AG09319 (cell line): ENCODE measurements at regions not wholly inside any gene's neighbourhood (a gene's known extent, or its start where the extent isn't known, plus 50 kb on each side); places are given as distances from the start of the nearest gene placed in this dataset.

Experiments
- DNase-seq: peaks from one replicate; pipeline ENCODE4 v3.0.0-alpha.2; 2010; ENCODE audit warnings: low read depth; ENCODE audit errors: extremely low read depth
- TF ChIP-seq, protein P1 (sequence below): IDR thresholded peaks from 2 replicates; pipeline ENCODE4 v1.5.1; 2011; ENCODE audit warnings: low read depth, mild to moderate bottlenecking, inconsistent platforms, low read length, moderate library complexity

DNA sequence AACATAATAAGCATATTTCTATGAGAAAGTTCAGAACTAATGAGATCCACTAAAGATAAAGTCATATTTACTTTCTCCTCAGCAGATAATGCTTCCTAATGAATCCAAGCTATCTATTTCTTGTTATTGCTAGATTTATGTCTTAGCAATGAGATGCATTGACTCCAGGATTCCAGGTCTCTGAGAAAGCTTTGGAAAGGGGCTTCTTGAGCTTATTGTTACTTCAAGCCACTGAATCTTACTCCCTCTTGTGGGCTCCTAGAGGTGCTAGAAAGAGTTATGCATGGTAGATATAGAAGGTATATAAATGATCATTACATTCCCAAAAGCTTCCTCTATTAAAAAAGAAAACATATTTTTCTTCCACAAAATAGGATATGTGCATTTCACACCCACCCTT, 246.4 kb upstream of the ADAMTS5 start:
- TF ChIP-seq, protein P1, sequence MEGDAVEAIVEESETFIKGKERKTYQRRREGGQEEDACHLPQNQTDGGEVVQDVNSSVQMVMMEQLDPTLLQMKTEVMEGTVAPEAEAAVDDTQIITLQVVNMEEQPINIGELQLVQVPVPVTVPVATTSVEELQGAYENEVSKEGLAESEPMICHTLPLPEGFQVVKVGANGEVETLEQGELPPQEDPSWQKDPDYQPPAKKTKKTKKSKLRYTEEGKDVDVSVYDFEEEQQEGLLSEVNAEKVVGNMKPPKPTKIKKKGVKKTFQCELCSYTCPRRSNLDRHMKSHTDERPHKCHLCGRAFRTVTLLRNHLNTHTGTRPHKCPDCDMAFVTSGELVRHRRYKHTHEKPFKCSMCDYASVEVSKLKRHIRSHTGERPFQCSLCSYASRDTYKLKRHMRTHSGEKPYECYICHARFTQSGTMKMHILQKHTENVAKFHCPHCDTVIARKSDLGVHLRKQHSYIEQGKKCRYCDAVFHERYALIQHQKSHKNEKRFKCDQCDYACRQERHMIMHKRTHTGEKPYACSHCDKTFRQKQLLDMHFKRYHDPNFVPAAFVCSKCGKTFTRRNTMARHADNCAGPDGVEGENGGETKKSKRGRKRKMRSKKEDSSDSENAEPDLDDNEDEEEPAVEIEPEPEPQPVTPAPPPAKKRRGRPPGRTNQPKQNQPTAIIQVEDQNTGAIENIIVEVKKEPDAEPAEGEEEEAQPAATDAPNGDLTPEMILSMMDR = peak; percentile 40
- DNase-seq = no peak

DNA sequence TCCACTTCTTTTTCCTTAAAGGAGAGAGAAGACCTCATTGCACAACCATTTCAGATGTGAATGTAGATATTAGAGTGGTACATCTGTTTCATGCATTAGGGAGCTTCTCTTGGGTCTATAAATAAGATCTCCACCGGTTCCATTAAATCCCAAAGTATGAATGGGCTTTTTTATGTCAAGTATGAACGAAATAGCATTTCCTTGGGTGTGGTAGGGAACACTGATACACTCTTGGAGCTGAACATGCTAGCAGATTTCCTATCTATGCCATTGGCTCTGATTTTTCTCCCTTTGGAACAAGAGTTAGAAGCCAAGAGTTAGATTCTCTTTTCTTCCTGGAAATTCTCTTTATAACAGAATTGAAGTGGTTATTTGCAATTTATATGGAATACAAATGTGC, 245.6 kb upstream of the ADAMTS5 start:
- DNase-seq = no peak
- TF ChIP-seq, protein P1 = no peak

DNA sequence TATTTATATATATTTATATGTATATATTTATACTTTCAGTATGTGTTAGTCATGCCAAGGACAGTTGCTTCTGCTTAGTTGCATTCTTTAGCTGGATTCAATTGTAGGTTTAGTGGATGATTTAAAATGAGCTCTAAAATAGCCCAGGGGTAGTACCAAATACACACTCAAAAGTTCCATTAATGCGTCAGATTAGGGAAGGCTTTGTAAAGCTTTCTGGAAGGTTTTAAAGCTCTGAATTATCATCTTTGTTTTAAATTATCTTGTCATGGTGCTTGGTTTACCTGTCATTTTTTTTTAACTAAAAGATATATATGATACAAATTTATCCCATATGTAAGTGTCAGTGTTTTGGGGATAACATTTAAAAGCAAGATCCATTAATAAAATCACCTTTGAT, 242.7 kb upstream of the ADAMTS5 start:
- TF ChIP-seq, protein P1 = no peak
- no peak for DNase-seq

DNA sequence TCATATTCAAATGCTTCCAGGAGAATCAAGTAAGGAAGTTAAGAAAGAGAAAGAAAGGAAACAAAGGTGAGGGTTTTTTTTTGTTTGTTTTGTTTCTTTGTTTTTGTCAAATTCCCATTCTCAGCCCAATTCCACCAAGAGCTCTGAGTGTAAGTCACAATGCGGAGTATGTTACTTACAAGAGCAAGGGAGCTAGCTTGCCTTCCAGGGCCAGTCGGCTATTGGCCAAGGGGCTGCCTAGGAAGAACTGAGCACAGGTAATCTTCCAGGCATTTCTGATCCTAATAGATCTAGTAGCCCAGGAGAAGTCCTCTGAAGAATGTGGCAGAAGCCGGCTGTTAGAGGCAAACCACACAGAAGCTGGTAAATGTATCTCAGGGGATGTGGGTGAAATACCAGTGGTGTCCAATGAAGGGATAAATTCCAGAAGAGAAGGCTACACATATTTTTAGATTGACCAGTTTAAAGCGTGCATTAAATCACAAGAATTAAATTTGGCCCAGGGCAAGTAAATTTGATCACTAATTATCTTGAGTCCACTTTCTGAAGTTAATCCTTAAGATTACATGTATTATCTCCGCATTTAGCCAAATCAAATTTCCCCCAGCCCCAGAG, 239.6 kb upstream of the ADAMTS5 start:
- TF ChIP-seq, protein P1 = no peak
- no peak for DNase-seq

DNA sequence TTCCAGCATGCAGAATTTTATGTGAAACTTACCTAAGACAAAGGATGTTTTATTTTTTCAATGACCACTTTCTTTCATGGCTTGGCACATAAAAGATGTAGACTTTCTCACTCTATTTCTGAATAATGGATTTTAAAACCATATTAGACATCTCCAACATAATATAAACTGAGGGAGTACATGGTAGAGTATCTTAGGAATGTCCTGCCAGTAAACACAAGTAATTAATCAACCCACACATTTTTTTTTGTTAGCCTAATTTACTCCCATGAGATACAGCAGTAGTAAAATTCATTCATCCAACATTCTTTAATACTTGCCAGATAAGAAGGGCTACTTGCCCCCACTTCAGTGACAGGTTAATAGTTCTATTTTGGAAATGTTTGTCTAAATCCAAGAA, 235.4 kb upstream of the ADAMTS5 start:
- TF ChIP-seq, protein P1 = no peak

DNA sequence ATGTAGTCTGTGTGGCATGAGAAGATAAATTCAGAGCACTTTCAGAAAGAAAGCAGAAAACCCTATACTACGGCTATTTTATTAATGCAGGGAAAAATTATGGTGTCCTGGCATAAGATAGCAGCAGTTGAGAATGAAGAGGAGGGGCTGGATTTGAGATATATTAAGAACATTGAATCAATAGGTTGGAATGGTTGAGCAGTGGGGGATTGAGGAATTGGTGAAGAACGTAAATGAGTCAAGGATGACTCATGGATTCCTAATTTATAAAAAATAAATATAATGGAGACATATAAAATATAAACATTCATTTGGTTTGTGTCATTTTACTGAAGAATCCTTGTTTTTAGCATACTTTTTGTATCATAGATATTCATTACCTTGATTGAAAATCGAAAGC, 234.3 kb upstream of the ADAMTS5 start:
- TF ChIP-seq, protein P1 = no peak

More for the DNA sequence above, 235.4 kb upstream of the ADAMTS5 start:
- no peak for DNase-seq

DNA sequence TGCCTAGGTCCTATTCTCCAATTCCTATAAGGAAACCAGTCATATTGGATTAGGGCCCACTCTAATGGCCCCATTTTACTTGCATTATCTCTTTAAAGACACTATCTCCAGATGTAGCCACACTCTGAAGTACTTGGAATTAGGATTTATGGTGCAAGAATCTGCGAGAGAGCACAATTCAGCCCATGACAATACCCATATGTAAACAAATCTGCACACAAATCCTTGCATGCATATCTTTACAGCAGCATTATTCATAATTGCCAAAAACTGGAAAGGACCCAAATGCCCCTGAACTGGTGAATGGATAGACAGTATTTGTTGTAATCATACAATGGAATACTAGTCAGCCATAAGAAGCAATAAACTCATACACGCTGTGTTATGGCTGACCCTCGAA, 229.8 kb upstream of the ADAMTS5 start:
- TF ChIP-seq, protein P1 = no peak

More for the DNA sequence above, 234.3 kb upstream of the ADAMTS5 start:
- no peak for DNase-seq

More for the DNA sequence above, 229.8 kb upstream of the ADAMTS5 start:
- DNase-seq = no peak
